GM18508 (cell line): ENCODE measurements at regions not wholly inside any gene's neighbourhood (a gene's known extent, or its start where the extent isn't known, plus 50 kb on each side); places are given as distances from the start of the nearest gene placed in this dataset.

Experiments used
- ATAC-seq: cut with Tn5 transposase; IDR thresholded peaks from one replicate; pipeline ENCODE4 v1.9.1; 2021; ENCODE audit warnings: moderate number of reproducible peaks; ENCODE audit not compliant: insufficient read depth, unreplicated experiment

DNA sequence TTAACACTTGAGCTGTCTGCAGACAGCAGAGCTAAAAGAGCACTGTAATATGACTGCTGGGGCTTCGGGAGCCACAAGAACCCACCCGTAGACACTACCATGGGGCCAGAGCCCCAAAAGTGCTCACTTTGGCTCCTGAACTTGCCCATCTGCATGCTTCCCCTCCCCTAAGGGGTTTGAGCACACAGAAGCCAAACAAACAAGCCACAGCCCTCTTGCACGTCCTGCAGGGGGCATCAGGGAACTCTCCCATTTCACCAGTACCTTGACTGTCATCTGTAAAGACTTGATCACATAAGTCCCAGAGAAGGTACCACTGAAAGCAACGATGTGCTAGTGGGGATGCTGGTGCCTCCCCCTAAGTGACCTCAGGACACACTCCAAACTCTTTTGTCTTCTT is 681.8 kb downstream of the SEMA5A start:
- ATAC-seq, result peak; percentile 47

GRCh38 chr5:8865266-8865665 is 680.6 kb downstream of the SEMA5A start:
- ATAC-seq, result no peak

GRCh38 chr5:8865686-8866374 is 680.0 kb downstream of the SEMA5A start:
- ATAC-seq, result no peak

DNA sequence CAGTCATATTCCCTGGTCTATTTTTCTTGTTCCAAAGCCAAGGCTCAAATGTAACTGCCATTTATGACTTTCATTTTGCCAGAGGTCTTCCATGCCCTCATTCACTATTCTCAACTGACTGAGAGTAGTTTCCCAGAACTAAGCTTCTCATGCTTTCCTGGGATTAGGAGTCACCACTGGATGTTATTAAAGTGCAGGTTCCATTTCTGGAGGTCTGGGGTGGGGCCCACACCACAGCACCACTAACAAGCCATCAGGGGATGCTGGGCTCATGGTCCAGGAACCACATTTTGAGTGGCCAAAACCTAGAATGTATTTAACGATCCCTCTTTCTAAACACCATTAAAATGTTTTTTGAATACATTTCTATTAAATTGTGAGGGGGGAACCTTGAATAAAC is 677.6 kb downstream of the SEMA5A start:
- no peak for ATAC-seq

DNA sequence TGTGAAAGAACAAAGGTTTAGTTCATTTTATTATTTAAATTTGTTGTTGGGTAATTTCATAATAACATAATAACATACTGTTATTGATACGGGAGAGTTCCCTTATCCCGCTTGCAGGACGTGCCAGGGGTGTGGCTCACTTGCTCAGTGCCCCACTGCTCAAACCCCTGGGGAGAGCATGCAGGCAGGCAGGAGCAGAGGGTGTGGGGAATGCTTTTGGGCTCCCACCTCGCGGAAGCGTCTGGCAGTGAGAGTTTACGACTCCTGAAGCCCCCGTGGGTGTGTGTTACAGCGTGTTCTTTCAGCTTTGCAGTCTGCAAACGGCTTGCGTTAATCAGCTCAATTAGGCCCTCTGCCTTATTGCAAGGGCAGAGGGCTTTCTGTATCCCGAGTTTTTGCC is 675.9 kb downstream of the SEMA5A start:
- no peak for ATAC-seq

DNA sequence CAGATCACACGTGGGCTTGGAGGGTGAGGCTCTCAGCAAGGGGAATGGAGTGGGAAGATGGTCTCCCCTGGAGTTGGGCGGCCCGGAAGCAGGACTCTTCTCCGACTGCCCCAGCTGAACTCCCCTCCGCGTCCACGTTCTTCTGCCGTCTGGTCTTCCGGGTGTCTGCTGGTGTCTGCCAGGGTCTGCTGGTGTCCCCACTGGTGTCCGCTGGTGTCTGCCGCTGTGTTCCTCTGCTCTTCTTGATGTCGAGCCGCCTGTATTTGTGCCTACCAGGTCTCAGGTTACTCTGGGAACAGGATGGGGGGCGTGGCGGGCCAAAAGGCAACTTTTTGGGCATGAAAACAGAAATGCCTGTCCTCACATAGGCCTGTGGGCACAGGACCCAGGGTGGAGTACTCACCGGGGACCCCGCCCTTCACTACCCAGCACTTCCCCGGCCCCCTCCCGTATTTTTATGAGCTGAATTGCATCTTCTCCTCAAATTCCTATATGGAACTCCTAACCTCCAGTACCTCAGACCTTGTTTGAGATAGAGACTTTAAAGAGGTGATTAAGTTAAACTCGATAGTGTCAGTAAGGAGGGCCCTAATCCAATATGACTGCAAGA is 675.4 kb downstream of the SEMA5A start:
- no peak for ATAC-seq

- no peak for ATAC-seq
Observed at GRCh38 chr5:8870959-8871355, 674.9 kb downstream of the SEMA5A start.

- ATAC-seq, result no peak
Observed at GRCh38 chr5:8871446-8871845, 674.4 kb downstream of the SEMA5A start.

DNA sequence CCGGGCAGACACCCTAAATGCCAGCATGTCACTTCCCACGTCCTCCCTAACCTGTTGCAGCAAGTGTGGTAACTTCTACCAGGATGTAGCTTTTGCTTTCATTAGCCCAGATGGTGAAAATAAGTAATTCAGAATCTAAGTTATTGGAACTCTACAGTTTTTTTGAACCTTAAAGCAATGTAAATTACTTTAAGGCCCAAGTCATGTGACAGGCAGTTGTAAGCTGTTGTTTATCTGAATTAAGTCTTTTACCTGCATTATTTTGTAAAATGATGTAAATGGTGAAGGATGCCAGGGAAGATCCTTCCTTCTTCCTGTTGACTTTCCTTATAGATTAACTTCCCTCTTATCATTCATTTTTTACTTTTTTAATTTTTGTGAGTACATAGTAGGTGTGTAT is 670.2 kb downstream of the SEMA5A start:
- no peak for ATAC-seq

- no peak for ATAC-seq
Observed at GRCh38 chr5:8879248-8879647, 666.6 kb downstream of the SEMA5A start.

DNA sequence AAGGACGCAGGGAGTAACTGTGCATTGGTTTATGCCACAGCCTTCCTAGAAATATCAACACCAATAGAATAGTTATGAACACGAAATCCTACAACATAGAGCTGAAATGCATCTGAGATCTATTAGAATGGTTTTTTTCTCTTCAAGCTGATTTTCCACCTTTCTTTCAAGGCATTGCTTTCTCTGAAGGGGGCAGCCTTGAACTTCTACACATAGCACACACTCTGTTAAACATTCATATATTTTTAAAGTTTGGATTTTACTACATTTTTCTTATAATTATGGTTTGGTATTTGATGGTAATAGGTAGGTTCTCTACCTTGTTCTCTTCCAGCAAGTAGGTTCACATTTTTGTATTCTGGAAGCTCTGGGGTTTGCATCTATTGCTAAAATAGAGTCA is 661.8 kb downstream of the SEMA5A start:
- no peak for ATAC-seq

GRCh38 chr5:8892926-8893325 is 652.9 kb downstream of the SEMA5A start:
- ATAC-seq, result no peak

DNA sequence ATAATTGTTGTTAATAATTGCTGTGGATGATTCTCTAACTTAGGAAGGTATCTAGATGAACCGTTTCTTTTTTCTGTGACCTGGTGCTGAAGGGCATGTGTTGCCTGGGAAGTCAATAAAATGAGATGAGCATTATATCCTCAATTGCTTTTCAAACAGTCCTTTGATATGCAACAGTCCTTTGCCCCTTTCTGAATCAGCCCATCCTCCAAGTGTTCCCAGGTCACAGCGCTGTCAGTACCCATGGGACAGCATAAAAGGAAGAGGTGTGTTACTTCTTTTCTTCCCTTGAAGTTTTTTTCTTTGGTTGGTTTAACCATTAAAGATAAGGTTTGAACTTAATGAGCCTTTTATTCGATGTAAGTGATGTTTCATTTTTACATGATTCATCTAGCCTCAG is 651.8 kb downstream of the SEMA5A start:
- ATAC-seq, result no peak

- no peak for ATAC-seq
Observed at GRCh38 chr5:8895062-8895461, 650.8 kb downstream of the SEMA5A start.

DNA sequence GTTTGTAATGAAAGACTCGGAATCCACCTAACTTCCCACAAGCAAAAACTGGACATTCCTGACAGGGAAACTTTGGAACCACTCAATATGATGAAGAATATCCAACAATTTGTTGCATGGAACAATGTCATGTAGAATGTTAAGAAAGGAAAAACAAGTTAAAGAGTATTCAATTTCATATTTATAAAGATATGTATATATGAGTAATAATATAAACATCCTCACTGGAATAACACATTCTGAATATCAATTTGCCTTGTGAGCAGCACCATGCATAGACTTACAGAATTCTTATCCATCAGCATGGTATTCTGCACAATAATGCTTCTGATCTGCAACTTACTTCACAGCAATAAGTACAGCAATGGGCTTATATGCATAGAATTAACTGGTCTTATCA is 650.3 kb downstream of the SEMA5A start:
- ATAC-seq, result no peak

- no peak for ATAC-seq
Observed at GRCh38 chr5:8897316-8897715, 648.6 kb downstream of the SEMA5A start.

DNA sequence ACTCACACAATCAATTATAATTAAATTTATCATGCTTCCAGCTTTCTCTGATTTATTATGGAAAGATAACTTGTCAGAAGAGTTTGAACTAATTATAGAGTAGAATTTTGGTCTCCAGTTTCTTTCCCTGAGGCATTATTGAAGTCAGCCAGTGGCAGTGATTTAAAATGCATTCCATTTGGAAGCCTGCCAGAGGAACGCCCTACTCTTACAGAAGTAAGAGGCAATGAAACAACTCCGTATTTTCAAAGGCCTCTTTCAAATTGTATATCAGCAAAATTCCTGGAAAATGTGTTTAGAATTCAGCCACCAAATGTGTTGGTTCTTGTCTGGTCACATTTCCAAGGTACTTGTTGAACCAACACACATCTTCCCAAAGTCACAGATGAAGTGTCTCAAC is 640.9 kb downstream of the SEMA5A start:
- no peak for ATAC-seq

GRCh38 chr5:8906303-8906967 is 639.4 kb downstream of the SEMA5A start:
- ATAC-seq, result no peak

DNA sequence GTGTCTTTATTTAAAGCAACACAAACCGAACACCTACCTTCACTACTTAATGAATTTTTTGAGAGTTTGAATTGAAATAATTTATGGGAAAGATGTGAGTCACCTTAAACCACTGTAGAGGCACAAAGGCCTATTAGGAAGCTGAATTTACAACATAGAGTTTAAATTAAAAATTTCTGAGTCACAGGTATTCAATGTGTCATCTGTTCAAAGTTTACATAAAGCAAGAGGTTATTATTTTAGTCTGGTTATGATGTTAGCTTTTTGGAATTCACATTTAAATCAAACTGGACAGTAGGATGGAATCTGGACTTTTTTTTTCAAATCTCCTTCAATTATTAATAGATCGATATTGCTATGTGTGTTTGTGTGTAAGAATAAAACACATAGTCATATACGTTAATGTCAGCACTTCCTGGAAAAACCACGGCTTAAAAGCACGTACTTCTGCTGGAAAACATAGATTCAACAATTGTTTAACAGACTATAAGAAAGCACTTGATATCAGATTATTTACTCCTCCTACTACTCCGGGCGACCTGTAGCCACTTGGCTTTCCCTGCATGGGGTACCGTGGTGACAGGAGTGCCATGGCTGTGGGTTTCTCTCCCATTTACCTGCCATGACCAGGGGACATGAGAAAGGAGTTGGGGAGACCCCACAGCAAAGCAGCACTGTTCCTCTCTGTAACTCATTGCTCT is 638.6 kb downstream of the SEMA5A start:
- ATAC-seq, result no peak

GRCh38 chr5:8908055-8908683 is 637.7 kb downstream of the SEMA5A start:
- ATAC-seq, result no peak

- ATAC-seq, result no peak
Observed at GRCh38 chr5:8912106-8912505, 633.8 kb downstream of the SEMA5A start.
